KOPT-K1 (cell line): ENCODE measurements at regions not wholly inside any gene's neighbourhood (a gene's known extent, or its start where the extent isn't known, plus 50 kb on each side); places are given as distances from the start of the nearest gene placed in this dataset.

Experiments used
- H3K27ac ChIP-seq: fragments of 200-600 bp; sonication (generic); 2 replicates; pipeline ENCODE4 v1.5.1; 2016; ENCODE audit warnings: antibody characterized with exemption, mild to moderate bottlenecking, low read depth, low read length; ENCODE audit not compliant: poor library complexity, severe bottlenecking
- H3K36me3 ChIP-seq: fragments of 200-600 bp; sonication (generic); 2 replicates; pipeline ENCODE4 v1.5.1; 2017; ENCODE audit warnings: antibody characterized with exemption, mild to moderate bottlenecking, low read length, moderate library complexity; ENCODE audit not compliant: insufficient read depth
- H3K9me3 ChIP-seq: fragments of 200-600 bp; sonication (generic); 2 replicates; pipeline ENCODE4 v1.5.1; 2017; ENCODE audit warnings: antibody characterized with exemption, low read length, mild to moderate bottlenecking; ENCODE audit not compliant: insufficient read depth, poor library complexity, severe bottlenecking

DNA sequence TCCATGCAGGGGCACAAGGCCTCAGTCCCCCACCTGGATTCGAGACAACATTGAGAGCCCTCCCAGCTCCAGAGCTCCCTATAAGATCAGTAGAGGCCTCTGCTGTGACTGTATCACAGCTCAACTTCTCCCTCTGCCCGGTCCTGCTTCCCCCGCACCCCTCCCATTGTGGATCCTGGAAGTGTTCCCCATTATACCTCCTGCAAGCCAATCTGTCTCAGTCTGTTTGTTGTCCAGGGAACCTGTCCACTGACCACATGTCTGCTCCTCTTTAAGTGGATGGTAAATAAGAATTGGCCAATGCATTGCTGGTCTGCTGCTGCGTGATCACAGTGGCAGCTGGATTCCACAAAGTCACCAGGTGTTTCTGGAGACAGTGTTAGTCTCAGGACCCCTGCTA is 259.7 kb upstream of the HABP2 start:
- no peak overlapping the region for H3K27ac ChIP-seq
- H3K36me3 ChIP-seq = no peaks in the 10 kb centered on the region
- H3K9me3 ChIP-seq = no peaks in the 10 kb centered on the region

DNA sequence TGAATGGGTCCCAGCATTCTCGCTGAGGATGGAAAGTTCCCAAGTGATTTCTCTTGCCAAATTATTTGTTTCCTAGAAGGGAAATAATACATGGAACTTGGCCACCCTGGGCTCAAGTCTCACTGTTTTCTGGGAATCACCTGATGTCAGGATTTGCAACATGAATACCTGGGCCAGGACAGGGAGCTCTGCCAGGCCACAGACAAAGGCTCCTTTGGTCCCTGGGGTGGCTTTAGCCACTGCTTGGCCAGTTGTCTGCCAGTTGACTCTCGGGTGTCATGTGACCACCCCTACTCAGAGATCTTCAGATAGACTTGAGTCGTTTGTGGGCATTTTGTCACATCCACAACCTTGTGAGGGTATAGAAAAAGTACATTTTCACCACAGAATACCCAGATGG is 258.0 kb upstream of the HABP2 start:
- Histone ChIP-seq H3K27ac (no peak overlapping the region), H3K36me3 (no peaks in the 10 kb centered on the region), H3K9me3 (no peaks in the 10 kb centered on the region)

DNA sequence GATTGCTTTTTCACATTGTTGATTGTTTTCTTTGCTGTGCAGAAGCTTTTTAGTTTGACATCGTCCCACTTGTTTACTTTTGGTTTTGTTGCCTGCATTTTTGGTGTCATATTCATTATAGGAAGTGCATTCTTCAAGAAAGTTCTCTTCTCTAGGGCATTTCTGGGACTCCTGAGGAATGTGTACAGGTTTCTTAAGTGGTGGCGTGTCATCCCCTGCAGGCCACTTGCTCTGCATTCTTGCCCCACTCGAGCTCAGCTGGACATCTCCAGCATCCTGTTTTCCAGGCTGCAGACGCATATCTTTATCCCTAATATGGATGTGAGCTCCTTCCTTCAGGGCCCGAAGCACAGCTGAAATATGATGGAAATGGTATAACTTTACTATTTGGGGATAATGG is 255.6 kb upstream of the HABP2 start:
- Histone ChIP-seq H3K9me3 (no peaks in the 10 kb centered on the region), H3K36me3 (no peaks in the 10 kb centered on the region), H3K27ac (no peak overlapping the region)

DNA sequence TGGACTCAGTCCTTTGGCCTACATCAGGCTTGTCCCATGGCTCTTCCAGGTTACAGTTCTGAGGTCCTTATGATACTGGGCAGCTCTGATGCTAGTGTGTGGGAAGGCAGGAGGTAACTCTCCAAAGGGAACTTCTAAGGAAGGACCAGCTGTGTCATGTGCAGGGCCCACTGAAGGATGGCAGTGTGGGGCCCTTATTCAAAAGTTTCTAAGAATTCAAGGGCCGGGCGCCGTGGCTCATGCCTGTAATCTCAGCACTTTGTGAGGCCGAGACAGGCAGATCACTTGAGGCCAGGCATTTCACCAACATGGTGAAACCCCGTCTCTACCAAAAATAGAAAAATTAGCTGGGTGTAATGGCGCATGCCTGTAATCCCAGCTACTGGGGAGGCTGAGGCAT is 254.2 kb upstream of the HABP2 start:
- H3K27ac ChIP-seq = no peak overlapping the region
- no peaks in the 10 kb centered on the region for H3K36me3 ChIP-seq
- H3K9me3 ChIP-seq = no peaks in the 10 kb centered on the region

DNA sequence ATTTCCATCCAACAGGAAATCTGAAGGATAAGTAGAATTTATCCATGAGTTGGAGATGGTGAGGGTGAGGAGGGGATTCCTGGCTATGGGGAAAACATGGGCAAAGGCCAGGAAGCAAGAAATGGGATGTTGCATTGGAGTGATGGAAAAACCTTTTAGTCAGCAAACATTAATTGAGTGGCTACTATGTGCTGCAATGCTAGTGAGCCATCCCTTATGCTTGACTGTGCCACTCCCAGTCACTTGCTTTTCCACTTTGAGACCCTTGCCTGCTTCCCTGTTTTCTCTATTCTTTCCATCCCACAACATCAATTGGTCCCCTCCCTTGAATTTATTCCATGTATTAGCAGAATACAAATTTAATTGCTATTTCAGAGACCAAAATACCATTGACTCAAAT is 252.7 kb upstream of the HABP2 start:
- H3K36me3 ChIP-seq = no peaks in the 10 kb centered on the region
- no peak overlapping the region for H3K27ac ChIP-seq
- H3K9me3 ChIP-seq = no peaks in the 10 kb centered on the region

DNA sequence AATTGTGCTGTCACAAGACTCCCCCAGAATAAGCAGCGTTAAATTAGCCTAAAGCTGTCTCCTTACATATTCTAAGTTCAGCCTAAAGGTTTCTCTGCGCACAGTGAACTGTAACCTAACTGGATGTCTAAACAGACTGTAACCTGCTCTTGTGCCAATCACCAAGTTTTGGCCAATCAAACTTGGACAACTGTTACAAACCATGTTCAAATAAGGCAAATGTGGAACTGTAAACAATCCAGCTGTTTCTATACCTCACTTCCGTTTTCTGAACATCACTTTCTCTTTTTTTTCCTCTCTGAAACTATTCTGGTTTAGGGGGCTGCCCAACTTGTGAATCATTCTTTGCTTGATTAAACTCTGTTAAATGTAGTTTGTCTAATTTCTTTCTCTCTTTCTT is 252.2 kb upstream of the HABP2 start:
- H3K27ac ChIP-seq = no peak overlapping the region
- no peaks in the 10 kb centered on the region for H3K36me3 ChIP-seq
- no peaks in the 10 kb centered on the region for H3K9me3 ChIP-seq

DNA sequence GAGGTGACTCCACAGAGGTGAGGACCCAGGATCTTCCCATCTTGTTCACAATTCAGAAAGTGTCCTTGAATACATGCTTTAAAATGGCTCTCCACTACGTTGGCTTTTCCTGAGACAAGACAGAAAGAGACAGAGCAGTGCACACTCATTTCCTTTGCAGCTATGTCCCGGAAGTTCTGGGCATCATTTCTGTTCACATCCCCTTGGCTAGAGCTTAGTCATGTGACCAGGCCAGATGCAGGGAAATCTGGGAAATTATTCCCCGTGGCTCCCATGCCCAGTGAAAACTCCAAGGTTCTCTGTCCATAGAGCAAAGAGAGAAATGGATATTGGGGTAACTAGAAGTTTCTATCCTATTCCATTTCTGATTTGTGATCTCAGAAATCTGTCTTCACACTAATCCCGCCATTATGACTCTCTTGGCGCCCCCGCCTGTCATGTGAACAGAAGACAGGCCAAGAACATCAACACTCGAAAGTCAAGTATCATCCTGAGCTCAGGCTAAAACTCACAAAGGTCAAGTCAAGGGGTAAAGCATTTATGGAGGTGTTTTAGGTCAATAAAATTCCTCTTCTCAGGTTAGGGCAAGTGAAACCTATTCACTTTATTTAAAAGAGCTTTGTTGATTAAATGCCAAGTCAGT is 251.4 kb upstream of the HABP2 start:
- Histone ChIP-seq H3K9me3 (no peaks in the 10 kb centered on the region), H3K36me3 (no peaks in the 10 kb centered on the region), H3K27ac (no peak overlapping the region)

DNA sequence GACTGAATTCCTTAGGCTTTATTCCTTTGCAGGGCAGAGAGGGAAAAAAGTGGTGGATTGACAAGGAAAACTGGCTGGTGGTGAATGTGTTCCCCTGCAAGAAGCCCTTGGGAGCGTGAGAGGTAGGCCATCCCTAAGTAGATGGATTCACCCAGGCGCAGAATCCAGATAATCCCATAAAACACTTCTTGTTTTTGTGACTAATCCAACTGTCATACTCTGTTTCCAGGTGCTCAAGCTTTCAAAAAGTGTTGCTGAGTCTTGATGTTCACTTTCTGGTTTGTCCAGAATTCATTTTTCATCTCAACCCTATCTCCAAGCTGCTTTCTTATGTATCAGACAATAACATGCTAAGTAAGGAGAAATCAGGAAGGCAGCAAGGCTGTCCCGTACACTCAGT is 250.8 kb upstream of the HABP2 start:
- Histone ChIP-seq H3K9me3 (no peaks in the 10 kb centered on the region), H3K36me3 (no peaks in the 10 kb centered on the region), H3K27ac (no peak overlapping the region)

DNA sequence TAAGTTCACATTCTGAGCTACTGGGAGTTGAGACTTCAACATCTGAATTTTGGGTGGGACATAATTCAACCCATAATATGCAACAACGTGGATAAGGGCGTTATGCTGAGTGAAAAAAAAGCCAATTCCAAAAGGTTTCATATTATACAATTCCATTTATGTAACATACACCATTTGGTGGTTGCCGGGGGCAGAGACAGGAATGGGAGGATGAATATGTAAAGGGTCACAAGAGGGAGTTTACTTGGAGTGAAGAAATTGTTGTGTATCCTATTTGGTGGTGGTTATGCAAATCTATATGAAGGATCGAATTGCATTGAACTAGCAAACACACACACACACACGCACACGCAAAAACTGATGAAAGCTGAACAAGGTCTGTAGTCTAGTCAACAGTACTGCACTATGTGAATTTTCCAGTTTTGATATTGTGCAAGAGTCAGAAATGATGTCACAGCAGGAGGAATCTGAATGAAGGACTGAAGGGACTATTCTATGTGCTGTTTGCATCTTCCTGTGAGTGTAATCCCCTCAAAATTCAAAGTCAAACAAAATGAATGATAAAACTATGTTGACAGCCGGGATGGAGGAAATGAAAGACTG is 249.2 kb upstream of the HABP2 start:
- H3K36me3 ChIP-seq = no peaks in the 10 kb centered on the region
- no peak overlapping the region for H3K27ac ChIP-seq
- H3K9me3 ChIP-seq = no peaks in the 10 kb centered on the region

DNA sequence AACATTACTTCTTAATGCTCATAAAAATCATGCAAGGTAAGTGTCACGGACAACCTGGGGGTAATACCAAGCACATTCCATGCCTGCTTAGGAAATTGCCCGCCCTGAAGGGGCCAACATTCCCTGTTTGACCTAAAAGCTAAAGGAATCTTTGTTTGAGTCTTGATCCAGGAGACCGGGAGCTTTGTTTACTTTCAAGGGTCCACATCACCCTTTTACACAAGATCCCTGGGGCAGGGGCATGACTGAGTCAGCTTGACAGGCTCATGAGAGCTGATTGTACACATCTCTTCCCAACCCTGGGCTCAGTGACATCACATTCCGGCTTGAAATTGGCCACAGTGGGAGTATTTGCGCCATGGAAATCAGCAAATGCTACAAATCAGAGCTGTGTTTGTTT is 248.1 kb upstream of the HABP2 start:
- Histone ChIP-seq H3K27ac (no peak overlapping the region), H3K36me3 (no peaks in the 10 kb centered on the region), H3K9me3 (no peaks in the 10 kb centered on the region)

DNA sequence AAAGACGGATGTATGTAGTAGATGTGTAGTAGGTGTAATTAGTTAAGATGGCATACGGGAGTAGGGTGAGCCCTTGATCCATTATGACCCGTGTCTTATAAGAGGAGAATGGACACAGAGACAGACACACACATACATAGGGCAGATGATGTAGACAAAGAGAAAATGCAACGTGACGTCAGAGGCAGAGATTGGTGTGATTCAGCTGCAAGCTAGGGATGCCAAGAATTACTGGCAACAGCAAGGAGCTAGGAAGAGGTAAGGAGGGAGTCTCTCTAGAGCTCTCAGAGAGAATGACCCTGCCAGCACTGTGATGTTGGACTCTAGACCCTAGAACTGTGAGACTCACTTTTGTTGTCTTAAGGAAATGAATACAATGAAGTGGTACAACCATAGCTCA is 247.0 kb upstream of the HABP2 start:
- H3K36me3 ChIP-seq = no peaks in the 10 kb centered on the region
- no peak overlapping the region for H3K27ac ChIP-seq
- no peaks in the 10 kb centered on the region for H3K9me3 ChIP-seq

DNA sequence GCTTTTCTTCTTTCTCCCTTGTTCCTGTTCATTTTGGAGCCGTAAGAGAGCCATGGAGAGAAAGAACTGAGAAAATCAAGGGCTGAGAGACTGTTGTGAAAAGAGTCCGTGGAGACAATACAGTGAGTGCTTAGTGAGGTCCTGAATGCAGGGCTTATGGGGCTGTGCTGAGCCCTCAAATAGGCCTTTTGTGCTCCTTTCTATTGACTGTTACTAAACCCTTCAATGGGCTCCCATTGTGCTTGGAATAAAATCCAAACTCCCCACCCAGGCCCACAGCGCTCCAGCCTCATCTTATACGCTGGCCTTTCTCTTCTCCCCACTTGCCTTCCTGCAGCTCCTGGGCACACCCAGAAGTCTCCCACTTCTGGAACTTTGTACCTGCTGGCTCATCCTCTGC is 243.1 kb upstream of the HABP2 start:
- Histone ChIP-seq H3K27ac (no peak overlapping the region), H3K9me3 (no peaks in the 10 kb centered on the region), H3K36me3 (no peaks in the 10 kb centered on the region)

DNA sequence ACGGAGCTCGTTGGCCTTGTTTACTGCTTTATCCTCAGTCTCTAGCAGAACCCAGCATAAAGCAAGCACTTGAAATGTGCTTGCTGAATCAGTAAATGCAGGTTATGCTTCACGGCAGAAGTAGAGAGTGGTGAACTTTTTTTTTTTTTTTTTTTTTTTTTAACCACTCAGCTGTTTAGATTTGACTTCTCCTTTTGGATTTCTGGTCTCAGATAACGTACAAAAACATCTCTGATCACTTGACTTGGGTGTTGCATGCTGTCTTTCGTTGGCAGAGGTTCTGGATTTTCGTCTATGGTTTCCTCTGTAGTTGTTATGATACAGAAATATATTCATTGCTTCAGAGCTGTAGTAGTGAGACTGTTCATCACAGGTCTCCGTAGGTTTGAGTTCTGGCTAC is 242.5 kb upstream of the HABP2 start:
- H3K36me3 ChIP-seq = no peaks in the 10 kb centered on the region
- H3K27ac ChIP-seq = no peak overlapping the region
- no peaks in the 10 kb centered on the region for H3K9me3 ChIP-seq

DNA sequence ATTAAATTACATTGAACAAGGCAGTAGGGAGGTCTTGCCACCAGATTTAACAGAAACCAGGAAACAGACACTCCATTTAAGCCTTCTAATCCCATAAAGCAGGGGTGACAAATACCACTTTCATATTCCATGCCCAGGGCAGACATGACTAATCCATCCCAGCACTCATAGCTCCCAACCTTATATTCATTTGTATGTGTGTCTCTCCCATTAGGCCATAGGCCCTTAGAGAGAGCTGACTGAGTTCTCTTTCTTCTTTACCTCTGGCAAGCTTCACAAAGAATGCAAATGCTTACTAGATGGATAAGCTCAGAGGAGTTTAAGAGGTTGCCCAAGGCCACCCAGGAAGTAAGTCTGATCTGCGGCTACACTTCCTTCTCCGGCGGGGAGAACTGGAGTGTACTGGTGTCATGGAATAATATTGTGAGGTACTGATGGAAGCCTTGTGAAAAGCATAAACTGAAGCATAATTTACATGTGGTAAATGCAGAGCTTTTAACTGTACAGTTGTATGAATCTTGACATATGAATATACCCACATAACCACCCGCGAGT is 239.7 kb upstream of the HABP2 start:
- peaks cover 8% of the 10 kb centered on the region for H3K9me3 ChIP-seq

DNA sequence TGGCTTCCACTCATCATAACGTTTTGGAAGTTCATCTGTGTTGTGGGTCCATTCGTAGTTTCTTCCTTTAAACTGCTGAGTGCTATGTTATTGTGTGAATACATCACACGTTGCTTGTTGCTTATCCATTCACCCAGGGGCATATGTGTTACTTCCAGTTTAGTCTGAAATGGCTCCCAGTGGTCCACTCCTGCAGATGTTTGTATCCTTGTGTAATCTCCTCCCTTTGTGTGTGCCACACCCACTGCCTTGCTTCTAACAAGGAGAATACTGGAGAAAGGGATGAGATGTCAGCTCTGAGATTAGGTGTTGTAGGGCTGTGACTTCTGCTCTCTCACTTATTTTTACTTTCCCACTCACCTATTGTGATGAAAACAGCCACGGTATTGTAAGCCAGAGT is 239.1 kb upstream of the HABP2 start:
- Histone ChIP-seq H3K36me3 (no peaks in the 10 kb centered on the region), H3K9me3 (peaks cover 8% of the 10 kb centered on the region), H3K27ac (no peak overlapping the region)

More for the DNA sequence above, 239.7 kb upstream of the HABP2 start:
- Histone ChIP-seq H3K36me3 (no peaks in the 10 kb centered on the region), H3K27ac (no peak overlapping the region)

DNA sequence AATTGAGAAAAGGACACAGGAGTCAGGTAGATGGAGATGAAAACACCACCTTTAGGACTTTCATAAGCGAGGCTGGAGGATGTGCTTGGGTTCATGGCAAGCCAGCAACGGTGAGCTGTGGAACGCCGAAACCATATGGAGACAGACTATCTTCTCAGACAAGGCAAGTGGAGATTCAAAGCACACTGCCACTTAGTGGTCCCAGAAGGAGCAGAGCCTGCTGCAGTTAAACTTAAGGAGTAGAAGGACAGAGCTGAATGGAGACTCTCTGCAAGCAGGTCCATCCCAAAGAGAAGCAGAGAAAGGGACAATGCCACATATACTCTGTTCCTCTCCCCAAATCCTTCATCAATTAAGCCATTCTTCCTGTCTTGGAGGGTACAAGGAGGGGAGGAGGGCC is 236.3 kb upstream of the HABP2 start:
- Histone ChIP-seq H3K9me3 (peaks cover 8% of the 10 kb centered on the region), H3K27ac (no peak overlapping the region), H3K36me3 (no peaks in the 10 kb centered on the region)
